Heart right ventricle (tissue), 16 donors: ENCODE measurements at regions not wholly inside any gene's neighbourhood (a gene's known extent, or its start where the extent isn't known, plus 50 kb on each side); places are given as distances from the start of the nearest gene placed in this dataset.

Experiments
- ATAC-seq, 8 donors: fragments of 200-7000 bp; cut with Tn5 transposase; one replicate each; pipeline ENCODE4 v1.9.1; 2020; ENCODE audit warnings: mild to moderate bottlenecking in 8 of 8, moderate library complexity in 8 of 8, moderate number of reproducible peaks in 1 of 8
- DNase-seq, 2 donors: peaks; one replicate each; pipeline ENCODE4 v3.0.0-alpha.2; 2020
- H3K27ac ChIP-seq, 10 donors: fragments of 200-600 bp; sonication (generic) in 2 of 10; one replicate each; pipeline versions ENCODE4 v1.5.0 to v1.8.0; 2020 to 2022; ENCODE audit warnings: mild to moderate bottlenecking in 3 of 10
- H3K27me3 ChIP-seq, 7 donors: fragments of 200-600 bp; one replicate each; pipeline ENCODE4 v1.8.0; 2021 to 2022; ENCODE audit warnings: mild to moderate bottlenecking in 2 of 7
- H3K36me3 ChIP-seq, 9 donors: fragments of 200-600 bp; sonication (generic) in 1 of 9; one replicate each; pipeline versions ENCODE4 v1.5.0 to v1.8.0; 2020 to 2022; ENCODE audit warnings: mild to moderate bottlenecking in 2 of 9
- H3K4me1 ChIP-seq, 9 donors: fragments of 200-600 bp; sonication (generic) in 1 of 9; one replicate each; pipeline versions ENCODE4 v1.5.0 to v1.8.0; 2020 to 2022; ENCODE audit warnings: mild to moderate bottlenecking in 4 of 9
- H3K4me3 ChIP-seq, 10 donors: fragments of 200-600 bp; sonication (generic) in 2 of 10; one replicate each; pipeline versions ENCODE4 v1.5.0 to v1.8.0; 2020 to 2022; ENCODE audit warnings: mild to moderate bottlenecking in 7 of 10, moderate library complexity in 2 of 10
- H3K9me3 ChIP-seq, 11 donors: fragments of 200-600 bp in 10 of 11; sonication (generic) in 2 of 11; one replicate each; pipeline versions ENCODE4 v1.5.0 to v1.8.0; 2013 to 2022; ENCODE audit warnings: mild to moderate bottlenecking in 2 of 11, control low read depth in 1 of 11, moderate library complexity in 1 of 11
- CTCF ChIP-seq, 9 donors: fragments of 200-600 bp; sonication (generic) in 2 of 9; IDR thresholded peaks; one replicate each; pipeline versions ENCODE4 v1.5.0 to v1.8.0; 2021 to 2022; ENCODE audit warnings: antibody characterized with exemption in 9 of 9, mild to moderate bottlenecking in 5 of 9, moderate library complexity in 1 of 9
- WGBS, 2 donors: extraction: QIAGEN DNeasy Blood & Tissue Kit; methylation state at CpG; one replicate each; pipeline ENCODE4 v1.1.7; 2013; ENCODE audit warnings: inconsistent platforms in 1 of 2; 5-methylcytosine and 5-hydroxymethylcytosine counted together
- intact Hi-C, 10 donors: fragments of 100-400 bp; cut with DNase I; formaldehyde crosslinking; loops; one replicate each; pipeline versions ENCODE4 v1.11.1 to v1.14.2; 2022
- donor health status: Arrhythmogenic right ventricular cardiomyopathy.
- donor health status: ischemic (EF 13 %, LVEDD 7.1; RV severe dilation, severe dysfunction).
- donor health status: healthy with polysubstance abuse.
- donor health status: DM: no; HTN: yes; CAD: no.
- donor health status: DM: no; HTN: no; CAD: no.
- donor health status: ischemic (EF 25% LVEDD 6.9; RV normal size, moderate dysfunction).
- donor health status: ischemic (EF 25% LVEDD 5.7; RV mildly dilated, moderate dysfunction).
- donor health status: healthy.
- donor health status: DM: yes; HTN: yes; CAD: no.
- donor health status: Ischemic cardiomyopathy.
- donor health status: ischemic (EF 35%, LVEDD 5.7; RV mildly dilated, moderate dysfunction).
- donor health status: nonischemic (EF 11% LVEDD 7.7; RV severe dilation, severe dysfunction).
- donor health status: DM: yes; HTN: yes; CAD: no.
- donor health status: PGD.
- donor health status: ischemic (EF 29% LVEDD 5.4; RV normal size, mild dysfunction).
- donor health status: nonischemic (EF 23%, LVEDD 6.1; RV moderate dilation, normal function).

GRCh38 chr1:172934417-172934762 lies 116.4 kb downstream of the TNFSF18 start:
- Histone ChIP-seq H3K36me3 (no peaks in the 10 kb centered on the region), H3K9me3 (no peaks in the 10 kb centered on the region), H3K27ac (peak overlapping the region in 9 of 10 donors; percentile 24 to 75 (median 59)), H3K4me3 (no peak overlapping the region), H3K4me1 (peaks cover 0 to 36% (median 14%) of the 10 kb centered on the region in 9 donors), H3K27me3 (no peaks in the 10 kb centered on the region)
- TF ChIP-seq CTCF (IDR thresholded peaks at IDR 0.05): no peak
- intact Hi-C loops: loop anchor here in 2 of 10 donors (5.0 kb wide), 2 partner anchors 37 to 107 kb away; no protein-coding TSS in a partner anchor
- WGBS, 2 donors: 69 to 82% methylated on average over 4 of the region's 4 CpGs
- ATAC-seq (no peak), DNase-seq (no peak)

DNA sequence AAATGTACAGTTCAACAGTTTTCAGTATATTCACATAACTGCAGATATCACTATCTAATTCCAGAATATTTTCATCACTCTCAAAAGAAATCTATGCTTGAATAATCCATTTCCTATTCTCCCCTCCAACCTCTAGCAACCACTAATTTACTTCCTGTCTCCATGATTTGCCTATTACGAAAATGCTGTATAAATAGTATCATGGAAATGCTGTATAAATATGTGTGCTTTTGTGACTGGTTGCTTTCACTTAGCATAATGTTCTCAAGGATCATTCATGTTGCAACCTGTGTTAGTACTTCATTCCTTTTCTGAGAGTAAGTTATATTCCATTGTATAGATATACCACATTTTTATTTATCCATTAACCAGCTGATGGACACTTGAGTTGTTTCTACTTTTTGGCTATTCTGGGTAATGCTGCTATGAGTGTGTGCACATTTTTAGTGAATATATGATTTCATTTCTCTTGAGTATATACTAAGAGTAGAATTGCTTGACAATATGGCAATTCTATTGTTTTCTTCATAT lies 115.6 kb downstream of the TNFSF18 start:
- Histone ChIP-seq H3K27me3 (no peaks in the 10 kb centered on the region), H3K4me3 (no peak overlapping the region), H3K27ac (peak overlapping the region in 7 of 10 donors; percentile 24 to 75 (median 60)), H3K36me3 (no peaks in the 10 kb centered on the region), H3K9me3 (no peaks in the 10 kb centered on the region), H3K4me1 (peaks cover 0 to 36% (median 14%) of the 10 kb centered on the region in 9 donors)
- no peak for TF ChIP-seq CTCF (IDR thresholded peaks at IDR 0.05)
- WGBS, 2 donors: 55 to 64% methylated on average over 1 of the region's 1 CpG
- DNase-seq: no peak
- ATAC-seq: peak in 2 of 8 donors; percentile 18 to 32
- intact Hi-C loops: no loop called here

- intact Hi-C loops: no loop called here
Measured at GRCh38 chr1:172936088-172936645, 114.6 kb downstream of the TNFSF18 start.

DNA sequence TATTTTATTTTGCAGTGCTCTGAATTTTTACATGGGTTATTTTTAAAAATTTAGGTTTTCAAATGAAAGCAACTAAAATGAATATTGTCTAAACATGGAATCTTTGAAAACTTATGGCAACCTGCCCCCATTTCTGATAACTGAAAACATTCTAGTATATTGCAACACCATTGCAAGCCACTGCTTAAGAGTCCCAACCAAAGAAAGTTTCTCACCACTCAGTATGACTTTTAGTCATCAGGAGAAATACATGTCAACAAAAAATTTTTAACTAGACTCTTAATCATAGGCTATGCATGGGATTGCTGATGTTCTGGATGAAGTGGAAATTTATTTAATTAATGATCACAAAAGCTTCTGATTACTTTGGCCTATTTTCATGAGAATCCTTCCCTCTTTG lies 112.1 kb downstream of the TNFSF18 start:
- TF ChIP-seq CTCF (IDR thresholded peaks at IDR 0.05): no peak
- Histone ChIP-seq H3K4me1 (peaks cover 0 to 23% (median 14%) of the 10 kb centered on the region in 9 donors), H3K9me3 (no peaks in the 10 kb centered on the region), H3K27ac (no peak overlapping the region), H3K36me3 (no peaks in the 10 kb centered on the region), H3K27me3 (no peaks in the 10 kb centered on the region), H3K4me3 (no peak overlapping the region)
- no peak for DNase-seq
- intact Hi-C loops: no loop called here
- no peak for ATAC-seq

More at GRCh38 chr1:172936088-172936645, 114.6 kb downstream of the TNFSF18 start:
- Histone ChIP-seq H3K27ac (no peak overlapping the region), H3K4me1 (peaks cover 0 to 36% (median 14%) of the 10 kb centered on the region in 9 donors), H3K36me3 (no peaks in the 10 kb centered on the region), H3K4me3 (no peak overlapping the region), H3K9me3 (no peaks in the 10 kb centered on the region), H3K27me3 (no peaks in the 10 kb centered on the region)
- DNase-seq (no peak), ATAC-seq (no peak)
- no peak for TF ChIP-seq CTCF (IDR thresholded peaks at IDR 0.05)
- 74 to 78% methylated on average over 3 of the region's 3 CpGs for WGBS, 2 donors
